ENCODE measurements at regions not wholly inside any gene's neighbourhood (a gene's known extent, or its start where the extent isn't known, plus 50 kb on each side); places are given as distances from the start of the nearest gene placed in this dataset.

- TF ChIP-seq CTCF (IDR thresholded peaks at IDR 0.05) (no peak), POLR2A (IDR thresholded peaks at IDR 0.05) (no peak), POLR2AphosphoS5 (IDR thresholded peaks at IDR 0.05) (no peak)
These were observed 65.8 kb upstream of the CHD1 start for GRCh38 chr5:98994611-98995010.
